ENCODE measurements at regions not wholly inside any gene's neighbourhood (a gene's known extent, or its start where the extent isn't known, plus 50 kb on each side); places are given as distances from the start of the nearest gene placed in this dataset.

GRCh38 chr9:78582821-78583220, 285.9 kb downstream of the PSAT1 start:
- no peak overlapping the region for H3K27ac Mint-ChIP-seq
- POLR2A ChIA-PET = no interaction called here
- intact Hi-C loops (cut with micrococcal nuclease) = no loop called here
- peaks cover 8% of the 10 kb centered on the region for H3K27me3 Mint-ChIP-seq
- H3K36me3 Mint-ChIP-seq (ENCODE audit: low read depth) = no peaks in the 10 kb centered on the region
- no peaks in the 10 kb centered on the region for H3K4me1 Mint-ChIP-seq
- CTCF ChIA-PET = no interaction called here
- peaks cover 8% of the 10 kb centered on the region for H3K9me3 Mint-ChIP-seq
- DNase-seq (no peak), ATAC-seq (ENCODE audit: low read depth) (no peak)
- TF ChIP-seq CTCF (IDR thresholded peaks at IDR 0.05) = no peak
- no peak overlapping the region for H3K4me3 Mint-ChIP-seq

- peaks cover 6% of the 10 kb centered on the region for H3K27me3 Mint-ChIP-seq
- no peak overlapping the region for H3K27ac Mint-ChIP-seq
- no peak overlapping the region for H3K4me3 Mint-ChIP-seq
- peaks cover 8% of the 10 kb centered on the region for H3K9me3 Mint-ChIP-seq
- no peaks in the 10 kb centered on the region for H3K36me3 Mint-ChIP-seq (ENCODE audit: low read depth)
- POLR2A ChIA-PET = no interaction called here
- intact Hi-C loops (cut with micrococcal nuclease) = no loop called here
- ATAC-seq (ENCODE audit: low read depth) (no peak), DNase-seq (no peak)
- CTCF ChIA-PET = no interaction called here
- H3K4me1 Mint-ChIP-seq = no peaks in the 10 kb centered on the region
- no peak for TF ChIP-seq CTCF (IDR thresholded peaks at IDR 0.05)
Measured at GRCh38 chr9:78584589-78584988, 287.7 kb downstream of the PSAT1 start.

- intact Hi-C loops (cut with micrococcal nuclease) = no loop called here
- DNase-seq = no peak
Measured at GRCh38 chr9:78585909-78586308, 289.0 kb downstream of the PSAT1 start.

GRCh38 chr9:78590068-78590467, 293.1 kb downstream of the PSAT1 start:
- ATAC-seq (ENCODE audit: low read depth) (no peak), DNase-seq (no peak)
- no peaks in the 10 kb centered on the region for H3K36me3 Mint-ChIP-seq (ENCODE audit: low read depth)
- H3K27ac Mint-ChIP-seq = no peak overlapping the region
- TF ChIP-seq CTCF (IDR thresholded peaks at IDR 0.05) = no peak
- intact Hi-C loops (cut with micrococcal nuclease) = no loop called here
- no peaks in the 10 kb centered on the region for H3K4me1 Mint-ChIP-seq
- no peak overlapping the region for H3K4me3 Mint-ChIP-seq
- CTCF ChIA-PET = no interaction called here
- no peaks in the 10 kb centered on the region for H3K27me3 Mint-ChIP-seq
- H3K9me3 Mint-ChIP-seq = peaks cover 8% of the 10 kb centered on the region
- POLR2A ChIA-PET = no interaction called here

More at GRCh38 chr9:78585909-78586308, 289.0 kb downstream of the PSAT1 start:
- H3K36me3 Mint-ChIP-seq (ENCODE audit: low read depth) = no peaks in the 10 kb centered on the region
- peaks cover 8% of the 10 kb centered on the region for H3K9me3 Mint-ChIP-seq
- no peak overlapping the region for H3K27ac Mint-ChIP-seq
- no peak overlapping the region for H3K4me3 Mint-ChIP-seq
- no peak for TF ChIP-seq CTCF (IDR thresholded peaks at IDR 0.05)
- ChIA-PET POLR2A (no interaction called here), CTCF (no interaction called here)
- no peaks in the 10 kb centered on the region for H3K4me1 Mint-ChIP-seq
- H3K27me3 Mint-ChIP-seq = peaks cover 6% of the 10 kb centered on the region
- ATAC-seq (ENCODE audit: low read depth) = no peak

GRCh38 chr9:78592811-78593210, 295.9 kb downstream of the PSAT1 start:
- POLR2A ChIA-PET = no interaction called here
- no peak for ATAC-seq (ENCODE audit: low read depth)
- no peaks in the 10 kb centered on the region for H3K36me3 Mint-ChIP-seq (ENCODE audit: low read depth)

More at GRCh38 chr9:78592811-78593210, 295.9 kb downstream of the PSAT1 start:
- Mint-ChIP-seq H3K27ac (no peak overlapping the region), H3K9me3 (no peaks in the 10 kb centered on the region), H3K27me3 (peaks cover 5% of the 10 kb centered on the region), H3K4me3 (no peak overlapping the region), H3K4me1 (no peaks in the 10 kb centered on the region)
- DNase-seq = no peak
- TF ChIP-seq CTCF (IDR thresholded peaks at IDR 0.05) = no peak
- CTCF ChIA-PET = no interaction called here
- intact Hi-C loops (cut with micrococcal nuclease) = no loop called here
